GM13976 (cell line): ENCODE measurements at regions not wholly inside any gene's neighbourhood (a gene's known extent, or its start where the extent isn't known, plus 50 kb on each side); places are given as distances from the start of the nearest gene placed in this dataset.
A peak's percentile ranks its signal among the peaks of the same experiment; 100 is the strongest.

ENCODE experiments used
- DNase-seq: peaks from one replicate; pipeline ENCODE4 v3.0.0; 2012; ENCODE audit warnings: low spot score
- in situ Hi-C: fragments of 300-500 bp; cut with MboI; formaldehyde crosslinking; loops from one replicate; pipeline ENCODE4 v1.12.0; 2022; ENCODE audit warnings: low sequenced_read_pairs, mixed read lengths, inconsistent platforms; ENCODE audit not compliant: unreplicated experiment
- TF ChIP-seq, protein P1 (sequence below): IDR thresholded peaks from 2 replicates; pipeline ENCODE4 v1.5.1; 2012; ENCODE audit warnings: borderline replicate concordance, mild to moderate bottlenecking; ENCODE audit not compliant: insufficient read depth; ENCODE audit errors: extremely low read depth, missing control alignments, control extremely low read depth

DNA sequence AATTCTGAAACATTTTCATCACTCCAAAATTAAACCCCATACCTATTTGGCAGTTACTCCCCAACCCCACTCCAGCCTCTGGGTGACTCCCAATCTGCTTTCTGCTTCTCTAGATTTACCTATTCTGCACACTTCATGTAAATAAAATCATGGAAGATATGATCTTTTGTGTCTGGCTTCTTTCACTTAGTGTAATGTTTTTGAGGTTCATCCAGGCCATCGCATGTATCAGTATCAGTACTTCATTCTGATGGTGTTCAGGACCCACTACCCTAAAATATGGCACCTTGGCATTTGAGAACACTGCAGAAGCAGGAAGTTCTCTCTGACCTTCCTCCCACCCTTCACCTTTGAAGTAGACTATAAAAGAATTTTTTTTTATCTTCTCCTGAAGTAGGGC lies 78.7 kb upstream of the SLC25A26 start:
- TF ChIP-seq, protein P1, sequence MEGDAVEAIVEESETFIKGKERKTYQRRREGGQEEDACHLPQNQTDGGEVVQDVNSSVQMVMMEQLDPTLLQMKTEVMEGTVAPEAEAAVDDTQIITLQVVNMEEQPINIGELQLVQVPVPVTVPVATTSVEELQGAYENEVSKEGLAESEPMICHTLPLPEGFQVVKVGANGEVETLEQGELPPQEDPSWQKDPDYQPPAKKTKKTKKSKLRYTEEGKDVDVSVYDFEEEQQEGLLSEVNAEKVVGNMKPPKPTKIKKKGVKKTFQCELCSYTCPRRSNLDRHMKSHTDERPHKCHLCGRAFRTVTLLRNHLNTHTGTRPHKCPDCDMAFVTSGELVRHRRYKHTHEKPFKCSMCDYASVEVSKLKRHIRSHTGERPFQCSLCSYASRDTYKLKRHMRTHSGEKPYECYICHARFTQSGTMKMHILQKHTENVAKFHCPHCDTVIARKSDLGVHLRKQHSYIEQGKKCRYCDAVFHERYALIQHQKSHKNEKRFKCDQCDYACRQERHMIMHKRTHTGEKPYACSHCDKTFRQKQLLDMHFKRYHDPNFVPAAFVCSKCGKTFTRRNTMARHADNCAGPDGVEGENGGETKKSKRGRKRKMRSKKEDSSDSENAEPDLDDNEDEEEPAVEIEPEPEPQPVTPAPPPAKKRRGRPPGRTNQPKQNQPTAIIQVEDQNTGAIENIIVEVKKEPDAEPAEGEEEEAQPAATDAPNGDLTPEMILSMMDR = no peak
- in situ Hi-C loops = loop anchor here (25.0 kb wide), 1 partner anchor 355 kb away; no protein-coding TSS in a partner anchor
- no peak for DNase-seq

DNA sequence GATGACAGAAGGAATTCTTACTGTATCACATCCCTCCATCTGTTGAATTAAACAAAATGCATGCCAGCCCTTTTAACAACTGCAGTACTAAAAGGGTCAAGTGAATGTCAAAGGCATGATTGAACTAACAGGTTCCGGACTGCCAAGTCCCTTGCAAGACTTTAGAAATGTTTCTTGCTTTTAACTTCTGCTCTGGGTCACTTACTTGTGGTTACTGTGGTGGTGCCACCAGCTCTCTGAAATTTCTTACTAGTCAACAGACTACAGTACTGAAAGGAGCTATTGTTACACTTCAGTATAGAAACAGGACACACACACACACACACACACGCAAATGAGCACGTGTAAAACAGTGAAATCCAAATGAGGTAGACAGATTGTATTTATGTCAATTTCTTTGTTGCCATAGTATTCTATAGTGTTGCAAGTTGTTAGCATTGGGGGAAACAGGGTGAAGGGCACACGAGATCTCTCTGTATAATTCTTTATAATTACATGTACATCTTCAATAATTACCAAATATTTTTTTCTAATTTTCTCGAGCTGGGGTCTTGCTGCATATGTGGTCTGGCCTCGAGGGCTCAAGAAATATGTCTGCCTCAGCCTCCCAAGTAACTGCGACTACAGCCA lies 79.9 kb upstream of the SLC25A26 start:
- in situ Hi-C loops = loop anchor here (25.0 kb wide), 1 partner anchor 354 kb away; no protein-coding TSS in a partner anchor
- TF ChIP-seq, protein P1 = no peak
- DNase-seq = no peak

DNA sequence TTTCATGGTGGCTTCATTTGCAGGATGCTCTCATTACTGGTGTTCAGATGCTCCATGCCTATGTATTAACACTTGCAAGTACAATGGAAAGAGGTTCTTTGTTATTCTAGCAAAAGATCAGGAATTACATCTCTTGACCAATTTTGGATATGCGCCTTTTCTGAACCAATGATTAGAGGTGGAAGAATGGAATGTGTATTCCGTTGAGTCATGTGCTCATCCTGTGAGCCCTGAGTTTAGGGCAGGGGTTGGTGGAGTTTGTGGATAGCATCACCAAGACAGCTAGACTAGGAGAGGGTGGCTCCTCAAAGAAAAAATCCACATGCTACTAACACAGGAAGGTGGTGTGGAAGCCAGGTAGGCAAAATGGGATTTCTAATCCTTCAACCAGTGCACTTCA lies 80.7 kb upstream of the SLC25A26 start:
- DNase-seq = no peak
- in situ Hi-C loops = loop anchor here (25.0 kb wide), 1 partner anchor 353 kb away; no protein-coding TSS in a partner anchor
- TF ChIP-seq, protein P1 = no peak

DNA sequence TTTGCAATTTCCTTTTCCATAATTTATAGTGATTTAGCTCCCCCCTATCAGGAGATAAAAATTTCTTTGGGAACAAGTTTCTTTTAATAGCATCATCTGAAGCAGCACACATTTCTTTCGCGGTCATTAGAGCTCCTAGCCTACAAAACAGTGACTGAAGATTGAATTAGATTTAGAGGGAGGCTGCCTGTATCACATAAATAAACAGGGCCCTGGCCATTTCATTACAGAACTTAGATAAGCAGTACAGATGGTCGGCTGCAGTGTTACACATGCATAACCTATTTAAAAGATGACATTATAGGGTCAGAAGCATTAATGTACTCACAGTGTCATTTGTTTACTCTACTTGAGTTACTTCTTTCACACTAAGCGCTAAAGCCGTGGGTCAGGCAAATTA lies 81.4 kb upstream of the SLC25A26 start:
- TF ChIP-seq, protein P1 = no peak
- in situ Hi-C loops = loop anchor here (25.0 kb wide), 1 partner anchor 352 kb away; no protein-coding TSS in a partner anchor
- DNase-seq = no peak

DNA sequence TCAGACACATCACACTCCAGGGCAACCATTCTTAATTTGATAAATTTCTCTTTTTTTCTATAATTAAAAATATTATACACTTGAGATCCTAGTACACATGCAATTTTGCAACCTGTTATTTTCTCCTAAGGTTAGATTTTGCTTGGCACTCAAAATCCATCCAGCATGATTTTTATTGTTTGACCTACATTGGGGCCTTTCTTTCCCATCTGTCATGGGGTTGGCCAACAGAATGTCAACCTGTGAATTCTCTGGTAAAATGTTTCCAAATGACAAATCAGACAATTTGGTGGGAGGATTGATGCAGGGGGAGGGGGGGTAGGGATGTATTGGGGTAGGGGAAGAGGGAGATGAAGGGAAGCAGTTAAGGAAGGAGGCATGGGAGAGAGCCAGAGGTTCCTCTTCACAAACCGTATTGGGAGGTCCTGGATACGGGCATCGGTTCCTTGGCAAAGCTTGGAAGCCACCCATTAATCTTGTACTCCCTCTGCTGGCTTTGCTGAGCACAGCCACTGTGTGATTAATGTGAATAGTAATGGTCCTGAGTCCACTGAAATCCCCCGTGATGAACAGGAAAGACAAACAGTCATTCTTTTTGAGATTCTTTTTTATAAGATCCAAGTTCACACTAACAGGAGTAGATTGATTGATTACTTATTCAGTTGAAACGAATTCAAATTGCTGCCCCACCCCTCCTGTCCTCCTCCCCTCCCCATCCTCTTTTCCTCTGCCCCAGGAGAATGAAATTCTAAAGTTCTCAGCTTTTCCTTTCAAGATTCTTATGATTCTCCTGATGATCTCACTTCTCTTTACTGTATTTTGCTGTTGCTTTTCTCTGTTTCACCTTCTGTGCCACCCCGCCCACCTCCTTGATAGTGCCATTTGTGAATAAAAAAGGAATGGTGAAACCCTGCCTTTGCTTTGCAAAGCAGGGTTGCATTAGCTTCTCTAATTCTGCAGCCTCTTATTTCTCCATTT lies 82.2 kb upstream of the SLC25A26 start:
- TF ChIP-seq, protein P1 = no peak
- in situ Hi-C loops = loop anchor here (25.0 kb wide), 1 partner anchor 351 kb away; no protein-coding TSS in a partner anchor
- DNase-seq = peak; percentile 49

DNA sequence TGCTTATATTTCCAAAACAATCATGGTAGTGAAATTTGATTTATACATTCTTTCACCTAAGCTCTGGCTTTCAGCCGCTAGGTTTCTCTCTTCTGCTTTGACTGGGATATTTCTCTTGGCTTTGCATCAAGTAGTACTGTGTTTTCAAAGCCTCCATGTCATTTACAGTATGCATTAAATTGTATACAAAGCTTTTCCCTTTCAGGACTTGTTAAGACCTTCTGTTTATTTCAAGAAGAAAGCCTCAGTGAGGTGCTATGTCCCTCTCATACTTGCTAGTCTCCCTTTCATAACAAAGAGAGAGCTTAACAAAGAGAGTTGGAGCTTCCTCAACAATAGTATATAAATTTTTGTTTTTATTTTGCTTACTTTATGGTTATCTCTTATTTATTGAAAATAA lies 84.2 kb upstream of the SLC25A26 start:
- in situ Hi-C loops = loop anchor here (25.0 kb wide), 1 partner anchor 349 kb away; no protein-coding TSS in a partner anchor
- DNase-seq = no peak
- TF ChIP-seq, protein P1 = no peak
